ENCODE measurements at regions not wholly inside any gene's neighbourhood (a gene's known extent, or its start where the extent isn't known, plus 50 kb on each side); places are given as distances from the start of the nearest gene placed in this dataset.
"Not testable (repeated sequence)": the region's sequence is repeated elsewhere in the genome, so short reads cannot be mapped to it uniquely, and the experiment has no call there.

DNA sequence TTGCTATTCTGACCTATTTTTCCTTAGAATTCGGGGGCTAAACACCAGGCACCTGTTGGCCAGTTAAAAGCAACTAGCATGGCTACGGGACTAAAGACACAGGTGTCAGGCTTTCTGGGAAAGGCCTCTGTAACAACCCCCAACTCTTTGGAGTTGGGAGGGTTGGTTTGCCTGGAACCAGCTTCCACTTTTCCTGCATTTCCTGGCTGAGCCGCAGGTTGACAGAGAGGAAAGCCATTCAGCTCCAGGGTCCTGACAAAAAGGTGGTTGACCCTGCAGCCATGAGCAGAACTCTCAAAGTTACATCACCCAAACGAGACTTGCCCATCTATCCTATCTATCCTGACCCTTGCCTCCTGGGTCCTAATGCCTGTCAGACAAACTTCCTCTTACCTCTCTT, 375.4 kb upstream of the SFSWAP start:
- H4K20me1 ChIP-seq (ENCODE audit: control insufficient read depth, extremely low read depth, insufficient read depth, low read length), result no peaks in the 10 kb centered on the region
- H3K36me3 ChIP-seq (ENCODE audit: control insufficient read depth in 2 of 2, extremely low read depth in 1 of 2, insufficient read depth in 2 of 2, low read length in 2 of 2), result no peaks in the 10 kb centered on the region
- H3K79me2 ChIP-seq (ENCODE audit: control insufficient read depth, insufficient read depth, low read length), result no peaks in the 10 kb centered on the region
- no peak overlapping the region for H3K4me2 ChIP-seq (ENCODE audit: control insufficient read depth, extremely low read depth, insufficient read depth, low read depth, low read length)
- H3K9ac ChIP-seq (ENCODE audit: control insufficient read depth, extremely low read depth, insufficient read depth, low read length), result no peak overlapping the region
- H3K27me3 ChIP-seq (ENCODE audit: control insufficient read depth, extremely low read depth, insufficient read depth, low read length), result no peaks in the 10 kb centered on the region
- H3K9me3 ChIP-seq (ENCODE audit: control insufficient read depth, low read depth, low read length), result no peaks in the 10 kb centered on the region
- TF ChIP-seq, protein P1, sequence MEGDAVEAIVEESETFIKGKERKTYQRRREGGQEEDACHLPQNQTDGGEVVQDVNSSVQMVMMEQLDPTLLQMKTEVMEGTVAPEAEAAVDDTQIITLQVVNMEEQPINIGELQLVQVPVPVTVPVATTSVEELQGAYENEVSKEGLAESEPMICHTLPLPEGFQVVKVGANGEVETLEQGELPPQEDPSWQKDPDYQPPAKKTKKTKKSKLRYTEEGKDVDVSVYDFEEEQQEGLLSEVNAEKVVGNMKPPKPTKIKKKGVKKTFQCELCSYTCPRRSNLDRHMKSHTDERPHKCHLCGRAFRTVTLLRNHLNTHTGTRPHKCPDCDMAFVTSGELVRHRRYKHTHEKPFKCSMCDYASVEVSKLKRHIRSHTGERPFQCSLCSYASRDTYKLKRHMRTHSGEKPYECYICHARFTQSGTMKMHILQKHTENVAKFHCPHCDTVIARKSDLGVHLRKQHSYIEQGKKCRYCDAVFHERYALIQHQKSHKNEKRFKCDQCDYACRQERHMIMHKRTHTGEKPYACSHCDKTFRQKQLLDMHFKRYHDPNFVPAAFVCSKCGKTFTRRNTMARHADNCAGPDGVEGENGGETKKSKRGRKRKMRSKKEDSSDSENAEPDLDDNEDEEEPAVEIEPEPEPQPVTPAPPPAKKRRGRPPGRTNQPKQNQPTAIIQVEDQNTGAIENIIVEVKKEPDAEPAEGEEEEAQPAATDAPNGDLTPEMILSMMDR (optimal IDR thresholded peaks at IDR 0.05 in 1 of 3, IDR thresholded peaks at IDR 0.05 in 1 of 3, conservative IDR thresholded peaks at IDR 0.05 in 1 of 3; ENCODE audit: extremely low read depth in 1 of 3, insufficient read depth in 2 of 3, low read length in 3 of 3), result no peak
- no peak for TF ChIP-seq EZH2 (IDR thresholded peaks at IDR 0.05; ENCODE audit: low read length)
- H3K9me1 ChIP-seq (ENCODE audit: control insufficient read depth, extremely low read depth, insufficient read depth, low read length), result no peaks in the 10 kb centered on the region
- H3K4me1 ChIP-seq (ENCODE audit: control insufficient read depth, extremely low read depth, insufficient read depth, low read length), result no peaks in the 10 kb centered on the region
- DNase-seq (ENCODE audit: low read depth, low spot score) (no peak), FAIRE-seq (no peak)
- no peak overlapping the region for H2AFZ ChIP-seq (ENCODE audit: control insufficient read depth, low read length)
- dilution Hi-C loops (cut with MboI; ENCODE audit: extremely low pct_ligation_motif_present, low sequenced_read_pairs), result no loop called here
- no peak overlapping the region for H3K27ac ChIP-seq (ENCODE audit: control insufficient read depth, insufficient read depth, low read length)
- H3K4me3 ChIP-seq (ENCODE audit: control insufficient read depth in 2 of 3, extremely low read depth in 1 of 3, insufficient read depth in 2 of 3, low read depth in 1 of 3, low read length in 3 of 3), result no peak overlapping the region

DNA sequence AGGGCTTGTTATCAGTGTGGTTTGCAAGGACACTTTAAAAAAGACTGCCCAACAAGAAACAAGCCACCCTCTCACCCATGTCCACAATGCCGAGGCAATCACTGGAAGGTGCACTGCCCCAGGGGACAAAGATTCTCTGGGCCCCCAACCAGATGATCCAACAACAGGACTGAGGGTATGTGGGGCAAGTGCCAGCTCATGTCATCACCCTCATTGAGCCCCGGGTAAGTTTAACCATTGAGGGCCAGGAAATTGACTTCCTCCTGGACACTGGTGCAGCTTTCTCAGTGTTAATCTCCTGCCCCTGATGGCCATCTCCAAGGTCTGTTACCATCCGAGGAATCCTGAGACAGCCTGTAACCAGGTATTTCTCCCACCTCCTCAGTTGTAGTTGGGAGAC, 373.0 kb upstream of the SFSWAP start:
- H3K36me3 ChIP-seq (ENCODE audit: control insufficient read depth in 2 of 2, extremely low read depth in 1 of 2, insufficient read depth in 2 of 2, low read length in 2 of 2); H3K9me3 ChIP-seq (ENCODE audit: control insufficient read depth, low read depth, low read length); H3K4me1 ChIP-seq (ENCODE audit: control insufficient read depth, extremely low read depth, insufficient read depth, low read length); H3K4me2 ChIP-seq (ENCODE audit: control insufficient read depth, extremely low read depth, insufficient read depth, low read depth, low read length); H3K27me3 ChIP-seq (ENCODE audit: control insufficient read depth, extremely low read depth, insufficient read depth, low read length); dilution Hi-C loops (cut with MboI; ENCODE audit: extremely low pct_ligation_motif_present, low sequenced_read_pairs); H3K27ac ChIP-seq (ENCODE audit: control insufficient read depth, insufficient read depth, low read length); H2AFZ ChIP-seq (ENCODE audit: control insufficient read depth, low read length); DNase-seq (ENCODE audit: low read depth, low spot score); FAIRE-seq; H3K9me1 ChIP-seq (ENCODE audit: control insufficient read depth, extremely low read depth, insufficient read depth, low read length); H3K9ac ChIP-seq (ENCODE audit: control insufficient read depth, extremely low read depth, insufficient read depth, low read length); H3K4me3 ChIP-seq (ENCODE audit: control insufficient read depth in 2 of 3, extremely low read depth in 1 of 3, insufficient read depth in 2 of 3, low read depth in 1 of 3, low read length in 3 of 3); H3K79me2 ChIP-seq (ENCODE audit: control insufficient read depth, insufficient read depth, low read length); H4K20me1 ChIP-seq (ENCODE audit: control insufficient read depth, extremely low read depth, insufficient read depth, low read length): not testable (repeated sequence)

DNA sequence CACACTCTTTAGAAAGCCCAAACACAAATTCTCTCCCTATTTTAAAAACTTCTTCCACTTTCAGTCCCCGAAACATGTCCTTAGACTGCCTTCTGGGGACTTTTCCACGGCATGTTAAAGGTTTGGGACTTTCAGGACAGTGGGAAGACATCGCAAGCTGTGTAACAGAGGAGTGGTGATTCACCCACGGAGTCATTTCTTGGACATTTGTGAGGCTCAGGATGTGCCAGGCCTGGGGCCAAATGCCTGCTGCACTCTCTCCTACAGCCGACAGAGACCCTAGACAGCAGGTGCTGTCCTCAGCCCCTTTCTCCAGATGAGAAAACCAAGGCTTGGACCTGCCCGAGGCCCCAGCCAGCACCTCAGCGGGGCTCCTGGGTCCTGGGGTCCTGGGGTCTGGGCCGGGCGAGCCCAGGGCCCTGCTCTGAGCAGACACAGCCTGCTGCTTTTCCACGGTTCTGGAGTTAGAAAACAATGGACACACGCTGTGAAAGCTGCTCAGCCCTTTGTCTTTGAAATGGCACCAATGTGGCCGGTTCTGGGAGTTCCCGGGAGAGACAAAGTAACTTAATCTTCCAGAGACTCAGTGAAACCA, 370.2 kb upstream of the SFSWAP start:
- H3K27me3 ChIP-seq (ENCODE audit: control insufficient read depth, extremely low read depth, insufficient read depth, low read length), result no peaks in the 10 kb centered on the region
- H3K4me1 ChIP-seq (ENCODE audit: control insufficient read depth, extremely low read depth, insufficient read depth, low read length), result no peaks in the 10 kb centered on the region
- FAIRE-seq (no peak), DNase-seq (ENCODE audit: low read depth, low spot score) (no peak)
- H3K4me3 ChIP-seq (ENCODE audit: control insufficient read depth in 2 of 3, extremely low read depth in 1 of 3, insufficient read depth in 2 of 3, low read depth in 1 of 3, low read length in 3 of 3), result no peak overlapping the region
- TF ChIP-seq, protein P1 (optimal IDR thresholded peaks at IDR 0.05 in 1 of 3, IDR thresholded peaks at IDR 0.05 in 1 of 3, conservative IDR thresholded peaks at IDR 0.05 in 1 of 3; ENCODE audit: extremely low read depth in 1 of 3, insufficient read depth in 2 of 3, low read length in 3 of 3), result no peak
- no peak for TF ChIP-seq EZH2 (IDR thresholded peaks at IDR 0.05; ENCODE audit: low read length)
- H4K20me1 ChIP-seq (ENCODE audit: control insufficient read depth, extremely low read depth, insufficient read depth, low read length), result no peaks in the 10 kb centered on the region
- no peaks in the 10 kb centered on the region for H3K9me3 ChIP-seq (ENCODE audit: control insufficient read depth, low read depth, low read length)
- H3K27ac ChIP-seq (ENCODE audit: control insufficient read depth, insufficient read depth, low read length), result no peak overlapping the region
- dilution Hi-C loops (cut with MboI; ENCODE audit: extremely low pct_ligation_motif_present, low sequenced_read_pairs), result no loop called here
- no peak overlapping the region for H3K9ac ChIP-seq (ENCODE audit: control insufficient read depth, extremely low read depth, insufficient read depth, low read length)
- H3K36me3 ChIP-seq (ENCODE audit: control insufficient read depth in 2 of 2, extremely low read depth in 1 of 2, insufficient read depth in 2 of 2, low read length in 2 of 2), result no peaks in the 10 kb centered on the region
- H2AFZ ChIP-seq (ENCODE audit: control insufficient read depth, low read length), result no peak overlapping the region
- H3K4me2 ChIP-seq (ENCODE audit: control insufficient read depth, extremely low read depth, insufficient read depth, low read depth, low read length), result no peak overlapping the region
- H3K9me1 ChIP-seq (ENCODE audit: control insufficient read depth, extremely low read depth, insufficient read depth, low read length), result no peaks in the 10 kb centered on the region
- no peaks in the 10 kb centered on the region for H3K79me2 ChIP-seq (ENCODE audit: control insufficient read depth, insufficient read depth, low read length)

DNA sequence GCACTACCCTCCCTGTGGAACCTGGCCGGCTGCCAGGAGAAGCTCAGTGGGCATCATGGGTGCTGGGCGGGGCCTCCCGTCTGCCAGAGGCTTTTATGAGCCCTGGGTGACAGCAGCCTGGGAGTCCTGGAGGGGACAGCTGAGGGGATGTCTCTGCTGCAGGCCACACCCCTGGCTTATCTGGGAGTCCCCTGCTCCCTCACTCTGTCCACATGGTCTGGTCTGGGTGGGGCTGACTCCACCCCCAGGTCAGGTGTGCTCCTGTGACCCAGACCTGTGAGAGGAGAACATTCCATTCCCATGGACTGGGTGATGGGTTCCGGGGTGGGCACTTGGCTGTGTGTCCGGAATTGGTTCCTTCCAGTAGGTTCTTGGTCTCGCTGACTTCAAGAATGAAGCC, 369.3 kb upstream of the SFSWAP start:
- H3K79me2 ChIP-seq (ENCODE audit: control insufficient read depth, insufficient read depth, low read length); dilution Hi-C loops (cut with MboI; ENCODE audit: extremely low pct_ligation_motif_present, low sequenced_read_pairs); H4K20me1 ChIP-seq (ENCODE audit: control insufficient read depth, extremely low read depth, insufficient read depth, low read length); H3K27me3 ChIP-seq (ENCODE audit: control insufficient read depth, extremely low read depth, insufficient read depth, low read length); H2AFZ ChIP-seq (ENCODE audit: control insufficient read depth, low read length); H3K9ac ChIP-seq (ENCODE audit: control insufficient read depth, extremely low read depth, insufficient read depth, low read length); H3K27ac ChIP-seq (ENCODE audit: control insufficient read depth, insufficient read depth, low read length); H3K4me2 ChIP-seq (ENCODE audit: control insufficient read depth, extremely low read depth, insufficient read depth, low read depth, low read length); H3K4me1 ChIP-seq (ENCODE audit: control insufficient read depth, extremely low read depth, insufficient read depth, low read length); H3K36me3 ChIP-seq (ENCODE audit: control insufficient read depth in 2 of 2, extremely low read depth in 1 of 2, insufficient read depth in 2 of 2, low read length in 2 of 2); H3K9me3 ChIP-seq (ENCODE audit: control insufficient read depth, low read depth, low read length); DNase-seq (ENCODE audit: low read depth, low spot score); H3K9me1 ChIP-seq (ENCODE audit: control insufficient read depth, extremely low read depth, insufficient read depth, low read length); FAIRE-seq; H3K4me3 ChIP-seq (ENCODE audit: control insufficient read depth in 2 of 3, extremely low read depth in 1 of 3, insufficient read depth in 2 of 3, low read depth in 1 of 3, low read length in 3 of 3): not testable (repeated sequence)

Measured in keratinocyte (primary cell).